Neural progenitor cell (in vitro differentiated cells): ENCODE measurements at regions not wholly inside any gene's neighbourhood (a gene's known extent, or its start where the extent isn't known, plus 50 kb on each side); places are given as distances from the start of the nearest gene placed in this dataset.

Source experiments
- DNase-seq: peaks from one replicate; pipeline ENCODE4 v3.0.0-alpha.2; 2016; ENCODE audit warnings: low spot score
- H2AFZ ChIP-seq: fragments of 200-600 bp; sonication (generic); replicated peaks from 2 replicates; pipeline ENCODE4 v1.6.1; 2016; ENCODE audit warnings: antibody characterized with exemption
- H3F3A ChIP-seq: fragments of 200-600 bp; sonication (generic); 2 replicates; pipeline ENCODE4 v1.6.1; 2016; ENCODE audit warnings: antibody characterized with exemption, low read depth
- H3K27ac ChIP-seq: fragments of 200-600 bp; sonication (generic); 2 replicates; pipeline ENCODE4 v1.5.1; 2016; ENCODE audit warnings: mild to moderate bottlenecking
- H3K27me3 ChIP-seq: fragments of 200-600 bp; sonication (generic); 2 replicates; pipeline ENCODE4 v1.6.1; 2016; ENCODE audit warnings: mild to moderate bottlenecking, moderate library complexity
- H3K36me3 ChIP-seq: fragments of 200-600 bp; sonication (generic); 2 replicates; pipeline ENCODE4 v1.5.1; 2016
- H3K4me1 ChIP-seq: fragments of 200-600 bp; sonication (generic); 2 replicates; pipeline ENCODE4 v1.6.1; 2016; ENCODE audit warnings: mixed run types
- H3K4me2 ChIP-seq: fragments of 200-600 bp; sonication (generic); 2 replicates; pipeline ENCODE4 v1.6.1; 2016
- H3K4me3 ChIP-seq: fragments of 200-600 bp; sonication (generic); 2 replicates; pipeline ENCODE4 v1.5.1; 2016
- H3K79me2 ChIP-seq: fragments of 200-600 bp; sonication (generic); 2 replicates; pipeline ENCODE4 v1.6.1; 2016; ENCODE audit warnings: low read depth
- H3K9ac ChIP-seq: fragments of 200-600 bp; sonication (generic); 2 replicates; pipeline ENCODE4 v1.6.1; 2016
- H3K9me3 ChIP-seq: fragments of 200-600 bp; sonication (generic); 2 replicates; pipeline ENCODE4 v1.5.1; 2016; ENCODE audit warnings: low read depth
- H4K20me1 ChIP-seq: fragments of 200-600 bp; sonication (generic); 2 replicates; pipeline ENCODE4 v1.6.1; 2016; ENCODE audit warnings: low read depth
- H3K27ac Mint-ChIP-seq: 3 replicates; pipeline ENCODE4 v1.8.0; 2021; ENCODE audit warnings: mixed read lengths
- H3K27me3 Mint-ChIP-seq: 2 replicates; pipeline ENCODE4 v1.8.0; 2022; ENCODE audit warnings: low read depth, mild to moderate bottlenecking, inconsistent platforms, moderate library complexity, mixed read lengths; ENCODE audit not compliant: insufficient read depth
- H3K36me3 Mint-ChIP-seq: 3 replicates; pipeline ENCODE4 v1.8.0; 2021; ENCODE audit warnings: mixed read lengths
- H3K4me1 Mint-ChIP-seq: 3 replicates; pipeline ENCODE4 v1.8.0; 2021; ENCODE audit warnings: mixed read lengths
- H3K4me3 Mint-ChIP-seq: 3 replicates; pipeline ENCODE4 v1.8.0; 2021; ENCODE audit warnings: mild to moderate bottlenecking, moderate library complexity, mixed read lengths
- H3K9me3 Mint-ChIP-seq: 3 replicates; pipeline ENCODE4 v1.8.0; 2020; ENCODE audit warnings: mixed read lengths
- CTCF ChIP-seq: fragments of 200-600 bp; sonication (generic); IDR thresholded peaks from 2 replicates; pipeline ENCODE4 v1.5.1; 2017; ENCODE audit warnings: antibody characterized with exemption, mild to moderate bottlenecking
- EZH2 ChIP-seq: fragments of 200-600 bp; sonication (generic); IDR thresholded peaks from 2 replicates; pipeline ENCODE4 v1.6.1; 2017; ENCODE audit warnings: antibody characterized with exemption, mild to moderate bottlenecking, moderate library complexity
- EZH2phosphoT487 ChIP-seq: fragments of 200-600 bp; sonication (generic); IDR thresholded peaks from 2 replicates; pipeline ENCODE4 v1.6.1; 2017; ENCODE audit warnings: antibody characterized with exemption

GRCh38 chr1:87804128-87804527, 475.4 kb downstream of the LMO4 start:
- peaks cover 7% of the 10 kb centered on the region for H3K4me1 Mint-ChIP-seq
- Histone ChIP-seq H3K36me3 (no peaks in the 10 kb centered on the region), H2AFZ (no peak overlapping the region), H3K9me3 (no peaks in the 10 kb centered on the region), H3K79me2 (no peaks in the 10 kb centered on the region), H3K27me3 (no peaks in the 10 kb centered on the region), H3K9ac (no peak overlapping the region), H3K27ac (no peak overlapping the region), H3K4me1 (no peaks in the 10 kb centered on the region), H3F3A (no peaks in the 10 kb centered on the region), H3K4me3 (no peak overlapping the region), H3K4me2 (no peak overlapping the region), H4K20me1 (no peaks in the 10 kb centered on the region)
- no peaks in the 10 kb centered on the region for H3K27me3 Mint-ChIP-seq
- no peak overlapping the region for H3K27ac Mint-ChIP-seq
- H3K9me3 Mint-ChIP-seq, result no peaks in the 10 kb centered on the region
- H3K4me3 Mint-ChIP-seq, result no peak overlapping the region
- TF ChIP-seq CTCF, result no peak
- no peak for TF ChIP-seq EZH2
- no peak for TF ChIP-seq EZH2phosphoT487
- DNase-seq, result no peak
- H3K36me3 Mint-ChIP-seq, result no peaks in the 10 kb centered on the region

DNA sequence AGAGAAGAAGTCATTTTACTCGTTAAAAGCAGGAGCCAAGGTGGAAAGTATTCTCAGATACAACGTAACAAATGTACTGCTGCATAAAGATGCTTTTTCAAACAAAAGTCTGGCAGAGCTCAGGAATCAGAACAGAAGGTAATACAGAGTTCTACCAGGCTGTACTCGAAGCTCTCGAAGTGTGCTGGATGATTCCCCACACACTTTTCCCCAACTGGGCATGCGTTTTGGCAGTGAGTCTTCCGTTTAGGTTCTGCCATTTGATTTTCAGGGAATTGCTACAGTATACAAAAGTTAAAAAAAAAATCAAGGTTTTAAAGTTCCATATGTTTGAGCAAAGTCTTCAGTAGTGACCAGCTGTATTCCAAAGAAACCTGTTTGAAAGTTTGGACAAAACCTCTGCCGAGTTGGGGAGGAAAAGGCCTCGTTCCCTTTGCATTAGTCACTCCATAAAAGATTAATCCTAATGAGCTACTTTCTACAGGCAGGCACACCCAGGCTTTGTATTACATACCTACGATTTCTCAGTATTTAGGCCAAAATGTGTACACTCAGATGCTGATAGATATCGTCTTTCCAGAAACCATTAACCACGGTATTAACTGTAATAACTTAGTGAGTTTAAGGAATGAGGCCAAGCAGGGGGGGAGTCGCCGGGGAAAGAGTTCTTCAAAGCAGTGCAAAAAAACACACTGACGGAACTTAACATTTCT, 477.1 kb downstream of the LMO4 start:
- TF ChIP-seq CTCF (no peak), EZH2 (no peak), EZH2phosphoT487 (no peak)
- Histone ChIP-seq H3K4me1 (peaks cover 2% of the 10 kb centered on the region), H3K4me3 (no peak overlapping the region), H3K27ac (no peak overlapping the region), H3K27me3 (no peaks in the 10 kb centered on the region), H3K4me2 (no peak overlapping the region), H3K9ac (no peak overlapping the region), H3F3A (no peaks in the 10 kb centered on the region), H3K36me3 (no peaks in the 10 kb centered on the region), H2AFZ (peak overlapping the region; percentile 72), H4K20me1 (no peaks in the 10 kb centered on the region), H3K9me3 (no peaks in the 10 kb centered on the region), H3K79me2 (no peaks in the 10 kb centered on the region)
- no peak for DNase-seq
- peaks cover 7% of the 10 kb centered on the region for H3K4me1 Mint-ChIP-seq
- H3K27me3 Mint-ChIP-seq, result no peaks in the 10 kb centered on the region
- no peak overlapping the region for H3K4me3 Mint-ChIP-seq
- H3K9me3 Mint-ChIP-seq, result no peaks in the 10 kb centered on the region
- H3K36me3 Mint-ChIP-seq, result no peaks in the 10 kb centered on the region
- no peak overlapping the region for H3K27ac Mint-ChIP-seq

DNA sequence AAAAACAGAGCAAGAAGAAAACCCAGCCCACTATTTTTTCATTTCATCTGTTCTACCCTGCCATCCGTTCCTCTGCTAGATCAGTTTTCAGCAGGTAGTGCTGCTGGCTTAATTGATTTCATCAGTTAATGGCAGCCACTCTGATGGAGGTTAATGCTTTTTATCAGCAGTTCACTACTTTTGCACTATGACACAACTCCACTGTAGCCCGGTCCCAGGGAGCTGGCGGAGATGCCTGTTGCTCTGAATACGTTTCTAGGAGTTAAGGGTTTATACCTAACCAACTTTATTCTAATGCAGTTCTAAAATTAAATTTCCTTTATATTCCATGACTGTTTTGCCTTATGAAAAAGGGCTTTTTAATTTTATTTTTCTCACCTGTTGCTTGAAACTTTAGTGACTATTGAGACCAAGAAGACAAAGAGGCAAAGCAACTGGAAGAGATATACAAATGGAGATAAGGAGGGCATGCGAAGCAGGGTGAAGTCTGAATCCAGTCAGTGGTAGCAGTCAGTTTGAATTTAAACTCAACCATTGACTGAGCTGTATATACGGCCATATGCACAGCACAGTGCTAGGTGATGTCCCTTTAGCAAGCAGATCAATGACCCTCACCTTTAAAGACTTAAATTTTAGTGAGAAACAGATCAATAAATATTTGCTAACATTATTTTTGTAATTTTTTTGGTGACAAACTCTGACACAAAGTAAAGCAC, 477.9 kb downstream of the LMO4 start:
- Histone ChIP-seq H3K27ac (no peak overlapping the region), H3K27me3 (no peaks in the 10 kb centered on the region), H3F3A (no peaks in the 10 kb centered on the region), H3K4me2 (no peak overlapping the region), H3K9me3 (no peaks in the 10 kb centered on the region), H3K4me3 (no peak overlapping the region), H3K9ac (no peak overlapping the region), H4K20me1 (no peaks in the 10 kb centered on the region), H3K36me3 (no peaks in the 10 kb centered on the region), H3K4me1 (peaks cover 9% of the 10 kb centered on the region), H2AFZ (peak overlapping the region; percentile 72), H3K79me2 (no peaks in the 10 kb centered on the region)
- peaks cover 7% of the 10 kb centered on the region for H3K4me1 Mint-ChIP-seq
- DNase-seq, result no peak
- TF ChIP-seq EZH2 (no peak), EZH2phosphoT487 (no peak), CTCF (no peak)
- H3K27ac Mint-ChIP-seq, result no peak overlapping the region
- no peaks in the 10 kb centered on the region for H3K27me3 Mint-ChIP-seq
- no peaks in the 10 kb centered on the region for H3K9me3 Mint-ChIP-seq
- no peak overlapping the region for H3K4me3 Mint-ChIP-seq
- H3K36me3 Mint-ChIP-seq, result no peaks in the 10 kb centered on the region
